ENCODE measurements at regions not wholly inside any gene's neighbourhood (a gene's known extent, or its start where the extent isn't known, plus 50 kb on each side); places are given as distances from the start of the nearest gene placed in this dataset.

GRCh38 chr3:67723863-67724262 is 69.5 kb upstream of the SUCLG2 start:
- TF ChIP-seq GATA3 (IDR thresholded peaks at IDR 0.05; ENCODE audit: low read depth, low read length) (no peak), GATA2 (IDR thresholded peaks at IDR 0.05; ENCODE audit: low read depth, low read length) (no peak)
